CD8-positive, alpha-beta memory T cell (primary cell): ENCODE measurements at regions not wholly inside any gene's neighbourhood (a gene's known extent, or its start where the extent isn't known, plus 50 kb on each side); places are given as distances from the start of the nearest gene placed in this dataset.

ENCODE experiments used
- CTCF ChIA-PET: fragments of 350-600 bp; sonication (Branson Sonifier 250); formaldehyde crosslinking; loops from one replicate; lab custom pipeline; 2021; ENCODE audit warnings: antibody characterized with exemption; lab: Charles Lee
- POLR2A ChIA-PET: fragments of 350-600 bp; sonication (Branson Sonifier 250); formaldehyde crosslinking; loops from one replicate; lab custom pipeline; 2021; ENCODE audit warnings: antibody characterized with exemption; lab: Charles Lee
- DNase-seq, 5 donors: peaks; one replicate each; pipeline versions ENCODE4 v3.0.0 to v3.0.0-alpha.2; 2020 to 2022; ENCODE audit warnings: mixed read lengths in 1 of 5
- H3K27ac ChIP-seq: one replicate; pipeline ENCODE4 v1.7.0; 2013; ENCODE audit warnings: low read depth, mild to moderate bottlenecking, low read length, moderate library complexity
- H3K27me3 ChIP-seq: 2 replicates; pipeline ENCODE4 v1.7.0; 2013; ENCODE audit warnings: low read length, mild to moderate bottlenecking; ENCODE audit not compliant: insufficient read depth, poor library complexity, severe bottlenecking
- H3K36me3 ChIP-seq: 2 replicates; pipeline ENCODE4 v1.7.0; 2013; ENCODE audit warnings: mild to moderate bottlenecking, low read length, moderate library complexity; ENCODE audit not compliant: insufficient read depth
- H3K4me1 ChIP-seq: 2 replicates; pipeline ENCODE4 v1.7.0; 2013; ENCODE audit warnings: mild to moderate bottlenecking, low read length, moderate library complexity; ENCODE audit not compliant: insufficient read depth
- H3K4me3 ChIP-seq: 2 replicates; pipeline ENCODE4 v1.7.0; 2013; ENCODE audit warnings: mild to moderate bottlenecking, low read length
- H3K9me3 ChIP-seq: 2 replicates; pipeline ENCODE4 v1.7.0; 2013; ENCODE audit warnings: mild to moderate bottlenecking, low read length
- H3K27ac Mint-ChIP-seq, 8 donors: one replicate each; pipeline ENCODE4 v1.8.0; 2020 to 2021; ENCODE audit warnings: mixed read lengths in 8 of 8, mild to moderate bottlenecking in 6 of 8, inconsistent platforms in 3 of 8, moderate library complexity in 3 of 8
- H3K27me3 Mint-ChIP-seq, 2 donors: one replicate each; pipeline ENCODE4 v1.8.0; 2020 to 2021; ENCODE audit warnings: mixed read lengths in 2 of 2, mild to moderate bottlenecking in 1 of 2, moderate library complexity in 1 of 2
- H3K36me3 Mint-ChIP-seq, 3 donors: one replicate each; pipeline ENCODE4 v1.8.0; 2020 to 2021; ENCODE audit warnings: mixed read lengths in 3 of 3, inconsistent platforms in 1 of 3, mild to moderate bottlenecking in 1 of 3
- H3K4me1 Mint-ChIP-seq, 3 donors: one replicate each; pipeline ENCODE4 v1.8.0; 2020 to 2021; ENCODE audit warnings: mixed read lengths in 3 of 3, inconsistent platforms in 1 of 3, mild to moderate bottlenecking in 1 of 3
- H3K4me3 Mint-ChIP-seq, 7 donors: one replicate each; pipeline ENCODE4 v1.8.0; 2020 to 2021; ENCODE audit warnings: mixed read lengths in 7 of 7, mild to moderate bottlenecking in 6 of 7, moderate library complexity in 4 of 7, inconsistent platforms in 2 of 7
- H3K9me3 Mint-ChIP-seq, 5 donors: one replicate each; pipeline ENCODE4 v1.8.0; 2020 to 2022; ENCODE audit warnings: mixed read lengths in 5 of 5, mild to moderate bottlenecking in 3 of 5, moderate library complexity in 2 of 5, inconsistent platforms in 1 of 5

DNA sequence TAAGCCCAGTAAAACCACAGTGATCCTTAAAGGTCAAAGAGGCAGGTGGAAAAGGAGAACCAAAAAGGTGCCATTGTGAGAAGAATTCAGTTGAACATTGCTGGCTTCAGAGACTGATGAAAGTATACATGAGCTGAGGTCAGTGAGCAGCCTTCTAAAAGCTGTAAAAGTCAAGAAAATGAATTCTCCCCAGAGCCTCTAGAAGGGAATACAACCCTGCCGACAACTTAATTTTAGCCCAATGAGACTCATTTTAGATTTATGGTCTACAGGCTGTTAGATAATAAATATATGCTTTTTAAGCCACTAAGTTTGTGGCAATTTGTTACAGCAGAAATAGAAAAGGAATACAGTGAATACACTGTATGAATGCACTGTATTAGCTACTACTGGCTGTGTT lies 911.4 kb downstream of the TRIB2 start:
- Mint-ChIP-seq H3K27me3 (no peaks in the 10 kb centered on the region), H3K4me3 (no peak overlapping the region), H3K36me3 (no peaks in the 10 kb centered on the region), H3K4me1 (no peaks in the 10 kb centered on the region), H3K27ac (no peak overlapping the region), H3K9me3 (peaks cover 0 to 21% (median 4%) of the 10 kb centered on the region in 5 donors)
- H3K27me3 ChIP-seq, result no peaks in the 10 kb centered on the region
- H3K27ac ChIP-seq, result no peak overlapping the region
- H3K4me3 ChIP-seq, result no peak overlapping the region
- ChIA-PET POLR2A (no interaction called here), CTCF (no interaction called here)
- H3K4me1 ChIP-seq, result no peaks in the 10 kb centered on the region
- H3K36me3 ChIP-seq, result no peaks in the 10 kb centered on the region
- no peak for DNase-seq
- H3K9me3 ChIP-seq, result no peaks in the 10 kb centered on the region

DNA sequence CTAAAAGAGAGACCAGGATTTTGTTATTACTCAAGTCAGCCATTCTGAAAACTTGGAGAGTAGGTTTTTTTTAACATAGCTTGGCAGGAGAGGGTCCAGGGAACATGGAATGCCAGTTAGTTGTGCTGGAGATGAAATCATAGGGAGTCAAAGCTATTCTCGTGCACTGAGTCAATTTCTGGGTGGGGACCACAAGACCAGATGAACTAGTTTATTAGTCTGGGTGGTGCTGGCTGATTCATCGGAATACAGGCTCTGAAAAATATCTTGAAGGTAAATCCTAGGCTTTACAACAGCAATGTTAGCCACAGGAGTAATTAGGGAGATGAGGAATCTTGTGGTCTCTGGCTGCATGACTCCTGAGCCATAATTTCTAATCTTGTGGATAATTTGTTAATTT lies 921.4 kb downstream of the TRIB2 start:
- Mint-ChIP-seq H3K4me3 (no peak overlapping the region), H3K36me3 (no peaks in the 10 kb centered on the region), H3K4me1 (no peaks in the 10 kb centered on the region), H3K27ac (no peak overlapping the region), H3K27me3 (no peaks in the 10 kb centered on the region), H3K9me3 (peaks cover 1 to 11% (median 7%) of the 10 kb centered on the region in 5 donors)
- Histone ChIP-seq H3K9me3 (no peaks in the 10 kb centered on the region), H3K4me3 (no peak overlapping the region), H3K36me3 (no peaks in the 10 kb centered on the region), H3K27me3 (no peaks in the 10 kb centered on the region), H3K27ac (no peak overlapping the region), H3K4me1 (no peaks in the 10 kb centered on the region)
- DNase-seq, result no peak
- ChIA-PET CTCF (no interaction called here), POLR2A (no interaction called here)

DNA sequence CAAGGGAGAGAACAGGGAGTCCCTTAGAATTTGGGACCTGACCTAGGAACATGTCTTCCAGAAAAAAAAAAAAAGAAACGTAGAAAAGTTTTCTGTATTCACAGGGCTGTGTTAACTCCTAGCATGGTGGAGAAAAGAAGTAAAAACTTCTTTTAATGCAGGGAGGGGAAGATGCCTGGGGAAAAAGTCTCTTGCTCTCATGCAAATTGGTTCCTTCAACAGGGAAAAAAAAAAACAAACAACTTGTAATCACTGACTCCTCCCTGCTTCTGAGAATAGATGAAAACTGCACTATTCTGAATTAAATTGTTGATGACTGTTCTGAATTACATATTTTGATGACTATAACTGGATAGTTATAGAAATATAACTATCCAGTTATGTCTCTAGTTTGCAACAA lies 933.2 kb downstream of the TRIB2 start:
- ChIA-PET CTCF (no interaction called here), POLR2A (no interaction called here)
- H3K9me3 ChIP-seq, result peaks cover 3% of the 10 kb centered on the region
- H3K9me3 Mint-ChIP-seq, result peaks cover 3 to 29% (median 12%) of the 10 kb centered on the region in 5 donors
- H3K27ac ChIP-seq, result no peak overlapping the region
- no peak for DNase-seq
- H3K27me3 ChIP-seq, result no peaks in the 10 kb centered on the region
- H3K4me1 ChIP-seq, result no peaks in the 10 kb centered on the region
- H3K4me3 ChIP-seq, result no peak overlapping the region
- no peak overlapping the region for H3K4me3 Mint-ChIP-seq
- no peaks in the 10 kb centered on the region for H3K4me1 Mint-ChIP-seq
- no peaks in the 10 kb centered on the region for H3K27me3 Mint-ChIP-seq
- H3K36me3 ChIP-seq, result no peaks in the 10 kb centered on the region
- no peaks in the 10 kb centered on the region for H3K36me3 Mint-ChIP-seq
- H3K27ac Mint-ChIP-seq, result no peak overlapping the region

GRCh38 chr2:13650586-13651180 lies 933.9 kb downstream of the TRIB2 start:
- H3K4me3 Mint-ChIP-seq, result no peak overlapping the region
- no peaks in the 10 kb centered on the region for H3K4me1 Mint-ChIP-seq
- ChIA-PET POLR2A (no interaction called here), CTCF (no interaction called here)
- H3K27ac ChIP-seq, result no peak overlapping the region
- H3K9me3 ChIP-seq, result peaks cover 3% of the 10 kb centered on the region
- H3K27me3 Mint-ChIP-seq, result no peaks in the 10 kb centered on the region
- H3K36me3 Mint-ChIP-seq, result no peaks in the 10 kb centered on the region
- H3K4me3 ChIP-seq, result no peak overlapping the region
- no peaks in the 10 kb centered on the region for H3K4me1 ChIP-seq
- H3K27ac Mint-ChIP-seq, result no peak overlapping the region
- H3K36me3 ChIP-seq, result no peaks in the 10 kb centered on the region
- no peaks in the 10 kb centered on the region for H3K27me3 ChIP-seq
- no peak for DNase-seq
- H3K9me3 Mint-ChIP-seq, result peaks cover 3 to 29% (median 12%) of the 10 kb centered on the region in 5 donors

DNA sequence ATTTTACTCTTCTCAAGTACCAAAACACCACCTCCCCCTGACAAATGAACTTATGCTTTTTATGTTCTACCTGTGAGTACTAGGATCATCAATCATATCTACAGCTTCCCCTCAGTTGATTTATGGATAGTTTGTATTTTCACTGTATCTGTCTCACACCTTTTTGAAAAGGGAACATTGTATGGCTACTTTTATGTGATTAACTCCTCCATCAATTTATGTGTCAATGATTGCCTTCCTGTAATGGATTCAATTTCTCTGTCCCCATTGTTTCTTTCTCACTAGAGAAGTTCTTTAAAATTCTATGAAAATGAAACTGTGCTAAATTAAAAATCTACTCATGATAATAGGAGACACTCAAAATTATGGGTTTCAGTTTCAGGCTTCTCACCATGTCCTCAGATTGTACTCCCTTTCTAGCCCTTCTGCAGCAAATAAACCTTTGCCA lies 935.0 kb downstream of the TRIB2 start:
- no peak overlapping the region for H3K27ac ChIP-seq
- H3K4me3 ChIP-seq, result no peak overlapping the region
- H3K9me3 ChIP-seq, result peaks cover 3% of the 10 kb centered on the region
- H3K36me3 ChIP-seq, result no peaks in the 10 kb centered on the region
- no peaks in the 10 kb centered on the region for H3K4me1 ChIP-seq
- Mint-ChIP-seq H3K9me3 (peaks cover 3 to 35% (median 12%) of the 10 kb centered on the region in 5 donors), H3K4me1 (no peaks in the 10 kb centered on the region), H3K27ac (no peak overlapping the region), H3K36me3 (no peaks in the 10 kb centered on the region), H3K27me3 (no peaks in the 10 kb centered on the region), H3K4me3 (no peak overlapping the region)
- H3K27me3 ChIP-seq, result no peaks in the 10 kb centered on the region
- POLR2A ChIA-PET, result no interaction called here
- CTCF ChIA-PET, result no interaction called here
- DNase-seq, result no peak

DNA sequence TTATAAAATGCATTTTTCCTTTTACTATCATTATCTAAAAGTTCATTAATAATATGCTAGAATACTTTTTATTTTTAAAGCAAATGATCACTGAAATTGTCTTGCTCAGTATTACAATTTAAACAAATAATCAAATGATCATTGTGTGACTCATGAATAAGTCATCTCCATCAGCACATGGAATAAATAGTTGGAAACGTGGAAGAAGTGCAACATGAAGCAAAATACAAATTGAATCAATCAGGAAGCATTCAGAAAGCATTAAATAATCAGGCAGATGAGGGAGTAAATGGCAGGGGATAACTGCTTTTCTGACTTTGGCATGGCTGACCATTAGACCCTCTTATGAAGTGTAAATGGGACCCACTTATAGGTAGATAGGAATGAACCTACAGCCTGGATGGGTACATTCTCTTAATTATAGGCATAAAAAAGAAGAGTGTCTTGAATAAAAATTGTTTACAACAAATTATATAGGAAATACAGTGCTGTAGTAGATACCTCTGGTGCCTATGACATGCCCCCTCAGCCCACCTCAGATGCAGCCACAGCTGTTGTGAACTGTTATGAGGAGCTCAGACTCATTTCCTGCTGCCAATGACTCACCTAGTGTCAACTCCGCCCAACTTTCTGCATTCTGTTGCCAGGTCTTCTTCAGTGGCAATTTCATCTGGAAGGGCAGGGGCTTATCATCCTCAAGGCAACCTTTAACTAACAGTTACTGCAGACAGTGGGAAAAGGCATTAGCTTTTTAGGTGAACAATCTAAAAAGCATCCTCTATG lies 936.0 kb downstream of the TRIB2 start:
- no peak overlapping the region for H3K4me3 ChIP-seq
- no peaks in the 10 kb centered on the region for H3K27me3 ChIP-seq
- no peak for DNase-seq
- ChIA-PET POLR2A (no interaction called here), CTCF (no interaction called here)
- Mint-ChIP-seq H3K27ac (no peak overlapping the region), H3K9me3 (peaks cover 3 to 30% (median 12%) of the 10 kb centered on the region in 5 donors), H3K4me1 (no peaks in the 10 kb centered on the region), H3K36me3 (no peaks in the 10 kb centered on the region), H3K27me3 (no peaks in the 10 kb centered on the region), H3K4me3 (no peak overlapping the region)
- H3K9me3 ChIP-seq, result peaks cover 3% of the 10 kb centered on the region
- no peaks in the 10 kb centered on the region for H3K4me1 ChIP-seq
- H3K27ac ChIP-seq, result no peak overlapping the region
- H3K36me3 ChIP-seq, result no peaks in the 10 kb centered on the region

DNA sequence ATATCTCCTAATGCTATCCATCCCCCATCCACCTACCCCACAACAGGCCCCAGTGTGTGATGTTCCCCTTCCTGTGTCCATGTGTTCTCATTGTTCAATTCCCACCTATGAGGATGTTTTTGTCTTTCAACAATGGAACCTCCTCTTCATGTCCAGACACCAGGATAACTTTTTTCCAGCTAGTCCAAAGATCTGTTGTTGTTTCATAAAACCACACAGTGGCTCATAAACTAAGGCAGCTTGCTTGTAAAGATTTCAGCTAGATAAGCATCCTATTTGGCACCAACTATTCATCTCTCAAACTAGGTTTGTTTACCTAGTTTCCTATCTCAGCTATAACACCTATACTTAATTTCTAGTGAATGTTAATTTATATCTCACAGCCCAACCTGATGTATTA lies 937.7 kb downstream of the TRIB2 start:
- no peak overlapping the region for H3K4me3 Mint-ChIP-seq
- H3K36me3 Mint-ChIP-seq, result no peaks in the 10 kb centered on the region
- CTCF ChIA-PET, result no interaction called here
- Histone ChIP-seq H3K9me3 (no peaks in the 10 kb centered on the region), H3K4me3 (no peak overlapping the region), H3K27ac (no peak overlapping the region), H3K4me1 (no peaks in the 10 kb centered on the region), H3K36me3 (no peaks in the 10 kb centered on the region), H3K27me3 (no peaks in the 10 kb centered on the region)
- peaks cover 3 to 27% (median 15%) of the 10 kb centered on the region in 5 donors for H3K9me3 Mint-ChIP-seq
- DNase-seq, result no peak
- POLR2A ChIA-PET, result no interaction called here
- no peaks in the 10 kb centered on the region for H3K27me3 Mint-ChIP-seq
- H3K4me1 Mint-ChIP-seq, result no peaks in the 10 kb centered on the region
- H3K27ac Mint-ChIP-seq, result no peak overlapping the region

DNA sequence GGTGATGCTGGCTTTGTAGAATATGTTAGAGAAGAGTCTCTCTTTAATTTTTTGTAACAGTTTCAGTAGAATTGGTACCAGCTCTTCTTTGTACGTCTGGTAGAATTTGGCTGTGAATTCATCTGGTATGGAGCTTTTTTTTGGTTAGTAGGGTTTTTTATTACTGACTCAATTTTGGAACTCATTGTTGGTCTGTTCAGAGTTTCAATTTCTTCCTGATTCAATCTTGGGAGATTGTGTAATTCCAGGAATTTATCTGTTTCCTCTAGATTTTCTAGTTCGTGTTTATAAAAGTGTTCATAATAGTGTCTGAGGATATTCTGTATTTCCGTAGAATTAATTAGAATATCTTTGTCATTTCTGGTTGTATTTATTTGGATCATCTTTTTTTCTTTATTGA lies 943.5 kb downstream of the TRIB2 start:
- Histone ChIP-seq H3K36me3 (no peaks in the 10 kb centered on the region), H3K4me3 (no peak overlapping the region), H3K27me3 (no peaks in the 10 kb centered on the region), H3K4me1 (no peaks in the 10 kb centered on the region), H3K9me3 (no peaks in the 10 kb centered on the region), H3K27ac (no peak overlapping the region)
- Mint-ChIP-seq H3K27ac (no peak overlapping the region), H3K4me3 (no peak overlapping the region), H3K27me3 (no peaks in the 10 kb centered on the region), H3K4me1 (no peaks in the 10 kb centered on the region), H3K36me3 (no peaks in the 10 kb centered on the region), H3K9me3 (peaks cover 2 to 49% (median 14%) of the 10 kb centered on the region in 5 donors)
- no peak for DNase-seq
- POLR2A ChIA-PET, result no interaction called here
- CTCF ChIA-PET, result no interaction called here
